ENCODE measurements at regions not wholly inside any gene's neighbourhood (a gene's known extent, or its start where the extent isn't known, plus 50 kb on each side); places are given as distances from the start of the nearest gene placed in this dataset.

- DNase-seq (ENCODE audit: low read depth), result no peak
These were observed 72.3 kb downstream of the LINC00237 start for GRCh38 chr20:21033817-21034216.

- no peak for DNase-seq (ENCODE audit: low read depth)
These were observed 74.5 kb downstream of the LINC00237 start for GRCh38 chr20:21031666-21032065.

GRCh38 chr20:21029341-21029740 lies 76.8 kb downstream of the LINC00237 start:
- DNase-seq (ENCODE audit: low read depth), result no peak

GRCh38 chr20:21028921-21029320 lies 77.2 kb downstream of the LINC00237 start:
- no peak for DNase-seq (ENCODE audit: low read depth)

GRCh38 chr20:21028436-21028835 lies 77.7 kb downstream of the LINC00237 start:
- DNase-seq (ENCODE audit: low read depth), result no peak

GRCh38 chr20:21027569-21027968 lies 78.6 kb downstream of the LINC00237 start:
- DNase-seq (ENCODE audit: low read depth), result no peak

- DNase-seq (ENCODE audit: low read depth), result no peak
These were observed 79.2 kb downstream of the LINC00237 start for GRCh38 chr20:21026951-21027350.

GRCh38 chr20:21024420-21024819 lies 81.7 kb downstream of the LINC00237 start:
- no peak for DNase-seq (ENCODE audit: low read depth)

GRCh38 chr20:21022925-21023324 lies 83.2 kb downstream of the LINC00237 start:
- DNase-seq (ENCODE audit: low read depth), result no peak

GRCh38 chr20:21021472-21021790 lies 84.7 kb downstream of the LINC00237 start:
- no peak for DNase-seq (ENCODE audit: low read depth)

GRCh38 chr20:21020659-21021471 lies 85.3 kb downstream of the LINC00237 start:
- DNase-seq (ENCODE audit: low read depth), result no peak

GRCh38 chr20:21019814-21020658 lies 86.1 kb downstream of the LINC00237 start:
- no peak for DNase-seq (ENCODE audit: low read depth)

- DNase-seq (ENCODE audit: low read depth), result no peak
These were observed 86.7 kb downstream of the LINC00237 start for GRCh38 chr20:21019468-21019813.

GRCh38 chr20:21018576-21018975 lies 87.6 kb downstream of the LINC00237 start:
- no peak for DNase-seq (ENCODE audit: low read depth)

- no peak for DNase-seq (ENCODE audit: low read depth)
These were observed 88.6 kb downstream of the LINC00237 start for GRCh38 chr20:21017528-21018085.

- DNase-seq (ENCODE audit: low read depth), result no peak
These were observed 89.4 kb downstream of the LINC00237 start for GRCh38 chr20:21016751-21017150.

GRCh38 chr20:21014528-21014927 lies 91.6 kb downstream of the LINC00237 start:
- DNase-seq (ENCODE audit: low read depth), result no peak

- no peak for DNase-seq (ENCODE audit: low read depth)
These were observed 97.2 kb downstream of the LINC00237 start for GRCh38 chr20:21008951-21009350.

- no peak for DNase-seq (ENCODE audit: low read depth)
These were observed 99.5 kb downstream of the LINC00237 start for GRCh38 chr20:21006611-21007010.

- DNase-seq (ENCODE audit: low read depth), result no peak
These were observed 101.6 kb downstream of the LINC00237 start for GRCh38 chr20:21004386-21005076.

GRCh38 chr20:21003902-21004301 lies 102.3 kb downstream of the LINC00237 start:
- no peak for DNase-seq (ENCODE audit: low read depth)

- DNase-seq (ENCODE audit: low read depth), result no peak
These were observed 103.7 kb downstream of the LINC00237 start for GRCh38 chr20:21002486-21002885.

GRCh38 chr20:20993372-20993771 lies 112.8 kb downstream of the LINC00237 start:
- no peak for DNase-seq (ENCODE audit: low read depth)

All from T-helper 22 cell (primary cell).